GM23338 (cell line): ENCODE measurements at regions not wholly inside any gene's neighbourhood (a gene's known extent, or its start where the extent isn't known, plus 50 kb on each side); places are given as distances from the start of the nearest gene placed in this dataset.

Source experiments
- CREB1 ChIP-seq: fragments of 250-450 bp; sonication (Bioruptor Pico); IDR thresholded peaks from 2 replicates; pipeline ENCODE4 v1.5.0; 2020; ENCODE audit warnings: low read depth, mild to moderate bottlenecking, moderate library complexity
- EZH2 ChIP-seq: fragments of 200-600 bp; sonication (generic); IDR thresholded peaks from one replicate; pipeline ENCODE4 v1.8.0; 2017; ENCODE audit warnings: antibody characterized with exemption, mild to moderate bottlenecking, low read depth; ENCODE audit not compliant: unreplicated experiment
- EZH2phosphoT487 ChIP-seq: fragments of 200-600 bp; sonication (generic); IDR thresholded peaks from one replicate; pipeline ENCODE4 v1.8.1; 2018; ENCODE audit warnings: antibody characterized with exemption; ENCODE audit not compliant: unreplicated experiment
- JUNB ChIP-seq: IDR thresholded peaks from one replicate; pipeline ENCODE4 v1.6.1; 2016; ENCODE audit warnings: antibody characterized with exemption; ENCODE audit not compliant: unreplicated experiment
- POLR2AphosphoS5 ChIP-seq: IDR thresholded peaks from 2 replicates; pipeline ENCODE4 v1.6.1; 2016; ENCODE audit warnings: antibody characterized with exemption, low read depth
- ZNF114 ChIP-seq: fragments of 250-450 bp; sonication (Bioruptor Pico); IDR thresholded peaks from 2 replicates; pipeline ENCODE4 v1.5.0; 2020; ENCODE audit warnings: mild to moderate bottlenecking, moderate library complexity
- ZNF331 ChIP-seq: fragments of 250-450 bp; sonication (Bioruptor Pico); IDR thresholded peaks from 2 replicates; pipeline ENCODE4 v1.5.0; 2020; ENCODE audit warnings: low read depth, mild to moderate bottlenecking, moderate library complexity
- TF ChIP-seq, protein P1 (sequence below), 2 experiments: fragments of 200-600 bp in 1 of 2; sonication (generic) in 1 of 2; conservative IDR thresholded peaks; 2 replicates each; pipeline versions ENCODE4 v1.5.1 to v1.6.1; 2016 to 2017; ENCODE audit warnings: antibody characterized with exemption in 2 of 2, low read depth in 2 of 2, mild to moderate bottlenecking in 2 of 2, moderate library complexity in 1 of 2
- TF ChIP-seq, protein P2 (sequence below): IDR thresholded peaks from one replicate; pipeline ENCODE4 v1.6.1; 2018; ENCODE audit warnings: antibody characterized with exemption; ENCODE audit not compliant: unreplicated experiment
- TF ChIP-seq, protein P3 (sequence below): IDR thresholded peaks from 2 replicates; pipeline ENCODE4 v1.6.1; 2016; ENCODE audit warnings: antibody characterized with exemption

DNA sequence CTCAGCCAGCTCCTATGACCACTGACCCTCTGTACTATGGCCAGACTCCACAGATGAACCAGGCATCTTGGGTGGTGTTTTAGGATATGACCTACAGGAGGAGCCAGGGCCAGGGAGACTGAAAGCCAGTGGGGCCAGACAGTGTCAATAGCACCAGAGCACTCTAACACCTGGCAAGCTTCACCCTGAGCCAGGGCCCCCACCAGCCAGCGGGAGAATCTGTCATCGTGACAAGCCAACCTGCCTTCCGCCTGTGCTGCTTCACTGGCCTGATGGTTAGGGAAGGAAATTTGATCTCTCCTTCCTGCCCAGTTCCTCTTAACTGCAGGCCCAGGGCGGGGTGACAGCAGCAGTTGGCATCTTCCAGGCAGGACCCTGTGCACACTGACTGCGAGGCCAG, 222.4 kb downstream of the UQCRFS1 start:
- TF ChIP-seq, protein P1, sequence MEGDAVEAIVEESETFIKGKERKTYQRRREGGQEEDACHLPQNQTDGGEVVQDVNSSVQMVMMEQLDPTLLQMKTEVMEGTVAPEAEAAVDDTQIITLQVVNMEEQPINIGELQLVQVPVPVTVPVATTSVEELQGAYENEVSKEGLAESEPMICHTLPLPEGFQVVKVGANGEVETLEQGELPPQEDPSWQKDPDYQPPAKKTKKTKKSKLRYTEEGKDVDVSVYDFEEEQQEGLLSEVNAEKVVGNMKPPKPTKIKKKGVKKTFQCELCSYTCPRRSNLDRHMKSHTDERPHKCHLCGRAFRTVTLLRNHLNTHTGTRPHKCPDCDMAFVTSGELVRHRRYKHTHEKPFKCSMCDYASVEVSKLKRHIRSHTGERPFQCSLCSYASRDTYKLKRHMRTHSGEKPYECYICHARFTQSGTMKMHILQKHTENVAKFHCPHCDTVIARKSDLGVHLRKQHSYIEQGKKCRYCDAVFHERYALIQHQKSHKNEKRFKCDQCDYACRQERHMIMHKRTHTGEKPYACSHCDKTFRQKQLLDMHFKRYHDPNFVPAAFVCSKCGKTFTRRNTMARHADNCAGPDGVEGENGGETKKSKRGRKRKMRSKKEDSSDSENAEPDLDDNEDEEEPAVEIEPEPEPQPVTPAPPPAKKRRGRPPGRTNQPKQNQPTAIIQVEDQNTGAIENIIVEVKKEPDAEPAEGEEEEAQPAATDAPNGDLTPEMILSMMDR (conservative IDR thresholded peaks at IDR 0.05; ENCODE audit: low read depth in 2 of 2), result peak in 1 of 2 experiments; percentile 14; a peak in 1 of 4 replicates
- TF ChIP-seq CREB1 (CRISPR knock-in tag) (no peak), JUNB (no peak), POLR2AphosphoS5 (no peak), EZH2 (no peak), ZNF331 (CRISPR knock-in tag) (no peak), EZH2phosphoT487 (no peak), ZNF114 (CRISPR knock-in tag) (no peak)
- TF ChIP-seq, protein P2, sequence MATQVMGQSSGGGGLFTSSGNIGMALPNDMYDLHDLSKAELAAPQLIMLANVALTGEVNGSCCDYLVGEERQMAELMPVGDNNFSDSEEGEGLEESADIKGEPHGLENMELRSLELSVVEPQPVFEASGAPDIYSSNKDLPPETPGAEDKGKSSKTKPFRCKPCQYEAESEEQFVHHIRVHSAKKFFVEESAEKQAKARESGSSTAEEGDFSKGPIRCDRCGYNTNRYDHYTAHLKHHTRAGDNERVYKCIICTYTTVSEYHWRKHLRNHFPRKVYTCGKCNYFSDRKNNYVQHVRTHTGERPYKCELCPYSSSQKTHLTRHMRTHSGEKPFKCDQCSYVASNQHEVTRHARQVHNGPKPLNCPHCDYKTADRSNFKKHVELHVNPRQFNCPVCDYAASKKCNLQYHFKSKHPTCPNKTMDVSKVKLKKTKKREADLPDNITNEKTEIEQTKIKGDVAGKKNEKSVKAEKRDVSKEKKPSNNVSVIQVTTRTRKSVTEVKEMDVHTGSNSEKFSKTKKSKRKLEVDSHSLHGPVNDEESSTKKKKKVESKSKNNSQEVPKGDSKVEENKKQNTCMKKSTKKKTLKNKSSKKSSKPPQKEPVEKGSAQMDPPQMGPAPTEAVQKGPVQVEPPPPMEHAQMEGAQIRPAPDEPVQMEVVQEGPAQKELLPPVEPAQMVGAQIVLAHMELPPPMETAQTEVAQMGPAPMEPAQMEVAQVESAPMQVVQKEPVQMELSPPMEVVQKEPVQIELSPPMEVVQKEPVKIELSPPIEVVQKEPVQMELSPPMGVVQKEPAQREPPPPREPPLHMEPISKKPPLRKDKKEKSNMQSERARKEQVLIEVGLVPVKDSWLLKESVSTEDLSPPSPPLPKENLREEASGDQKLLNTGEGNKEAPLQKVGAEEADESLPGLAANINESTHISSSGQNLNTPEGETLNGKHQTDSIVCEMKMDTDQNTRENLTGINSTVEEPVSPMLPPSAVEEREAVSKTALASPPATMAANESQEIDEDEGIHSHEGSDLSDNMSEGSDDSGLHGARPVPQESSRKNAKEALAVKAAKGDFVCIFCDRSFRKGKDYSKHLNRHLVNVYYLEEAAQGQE, result no peak
- TF ChIP-seq, protein P3, sequence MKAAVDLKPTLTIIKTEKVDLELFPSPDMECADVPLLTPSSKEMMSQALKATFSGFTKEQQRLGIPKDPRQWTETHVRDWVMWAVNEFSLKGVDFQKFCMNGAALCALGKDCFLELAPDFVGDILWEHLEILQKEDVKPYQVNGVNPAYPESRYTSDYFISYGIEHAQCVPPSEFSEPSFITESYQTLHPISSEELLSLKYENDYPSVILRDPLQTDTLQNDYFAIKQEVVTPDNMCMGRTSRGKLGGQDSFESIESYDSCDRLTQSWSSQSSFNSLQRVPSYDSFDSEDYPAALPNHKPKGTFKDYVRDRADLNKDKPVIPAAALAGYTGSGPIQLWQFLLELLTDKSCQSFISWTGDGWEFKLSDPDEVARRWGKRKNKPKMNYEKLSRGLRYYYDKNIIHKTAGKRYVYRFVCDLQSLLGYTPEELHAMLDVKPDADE, result no peak
